ENCODE measurements at regions not wholly inside any gene's neighbourhood (a gene's known extent, or its start where the extent isn't known, plus 50 kb on each side); places are given as distances from the start of the nearest gene placed in this dataset.

GRCh38 chr4:10734697-10735096 is 50.1 kb upstream of the CLNK start:
- no peak overlapping the region for H3K27ac Mint-ChIP-seq
- DNase-seq, result no peak
- no peaks in the 10 kb centered on the region for H3K36me3 Mint-ChIP-seq (ENCODE audit: insufficient read depth)
- H3K9me3 Mint-ChIP-seq, result no peaks in the 10 kb centered on the region
- H3K4me3 Mint-ChIP-seq, result no peak overlapping the region
- peaks cover 0 to 16% of the 10 kb centered on the region in 2 donors for H3K4me1 Mint-ChIP-seq (ENCODE audit: low read depth in 2 of 2)
- H3K27me3 Mint-ChIP-seq, result peaks cover 5 to 22% of the 10 kb centered on the region in 2 donors
- ATAC-seq (replicated peaks), result no peak
